HepG2 (cell line): ENCODE measurements at regions not wholly inside any gene's neighbourhood (a gene's known extent, or its start where the extent isn't known, plus 50 kb on each side); places are given as distances from the start of the nearest gene placed in this dataset.

Experiments
- ATAC-seq: fragments of 200-7000 bp; cut with Tn5 transposase; 3 replicates; pipeline ENCODE4 v1.9.1; 2020; ENCODE audit warnings: mild to moderate bottlenecking, moderate library complexity
- BruUV-seq: library from RNA; stranded (reverse); fragments of 400-500 nt; replicated peaks from 2 replicates; lab custom pipeline; 2021; lab: Mats Ljungman, UMichigan
- CTCF ChIA-PET: fragments of 300-600 bp; formaldehyde crosslinking; extraction: SDS; loops from one replicate; lab custom pipeline; 2021; ENCODE audit warnings: low total read pairs, inconsistent platforms, low intra/inter-chr PET ratio; lab: Yijun Ruan, JAX
- POLR2A ChIA-PET: fragments of 350-600 bp; sonication (Branson Sonifier 250); formaldehyde crosslinking; loops from one replicate; lab custom pipeline; 2020; ENCODE audit warnings: antibody characterized with exemption, inconsistent platforms; lab: Yijun Ruan, JAX
- DNase-seq: peaks from one replicate; pipeline ENCODE4 v3.0.0-alpha.2; 2015; ENCODE audit warnings: low spot score
- FAIRE-seq: peaks from 3 replicates; lab custom pipeline; 2011; peaks lifted over from hg19 to GRCh38; lab: Jason Lieb, UNC
- H2AFZ ChIP-seq: one replicate; pipeline ENCODE4 v1.6.1; 2011; ENCODE audit warnings: low read length, inconsistent platforms
- H3K27ac ChIP-seq: fragments of 300-600 bp; 3 replicates; pipeline ENCODE4 v1.8.0; 2011; ENCODE audit warnings: mixed run types, mild to moderate bottlenecking, mixed read lengths, low read length, inconsistent platforms; ENCODE audit not compliant: insufficient read depth; ENCODE audit errors: extremely low read length
- H3K27me3 ChIP-seq, 2 experiments: fragments of 200-600 bp in 1 of 2; 2 replicates in 1 of 2; 3 replicates in 1 of 2; pipeline versions ENCODE4 v1.6.0 to v1.8.0; 2011; ENCODE audit warnings: low read length in 2 of 2, mild to moderate bottlenecking in 2 of 2, moderate library complexity in 2 of 2, inconsistent platforms in 1 of 2; ENCODE audit not compliant: insufficient read depth in 2 of 2, control insufficient read depth in 1 of 2
- H3K36me3 ChIP-seq, 2 experiments: fragments of 200-600 bp in 1 of 2; replicated peaks in 1 of 2; 2 replicates in 1 of 2; 3 replicates in 1 of 2; pipeline versions ENCODE4 v1.5.1 to v1.8.0; 2011; ENCODE audit warnings: low read length in 2 of 2, inconsistent platforms in 1 of 2; ENCODE audit not compliant: insufficient read depth in 2 of 2, control insufficient read depth in 1 of 2
- H3K4me1 ChIP-seq: 2 replicates; pipeline ENCODE4 v1.5.1; 2012; ENCODE audit warnings: low read length, inconsistent platforms; ENCODE audit not compliant: insufficient read depth
- H3K4me2 ChIP-seq: 2 replicates; pipeline ENCODE4 v1.6.0; 2011; ENCODE audit warnings: low read depth, low read length, inconsistent platforms
- H3K4me3 ChIP-seq, 3 experiments: fragments of 200-600 bp in 1 of 3; sonication (generic), shearing (Covaris generic) in 1 of 3; replicated peaks in 1 of 3; 2 replicates each; pipeline ENCODE4 v1.5.1; 2011 to 2016; ENCODE audit warnings: low read length in 3 of 3, inconsistent platforms in 2 of 3, low read depth in 2 of 3, mild to moderate bottlenecking in 2 of 3, control low read depth in 1 of 3, mixed read lengths in 1 of 3; ENCODE audit not compliant: insufficient read depth in 1 of 3
- H3K79me2 ChIP-seq: one replicate; pipeline ENCODE4 v1.6.1; 2011; ENCODE audit warnings: low read length, inconsistent platforms; ENCODE audit not compliant: insufficient read depth
- H3K9ac ChIP-seq: 2 replicates; pipeline ENCODE4 v1.6.0; 2011; ENCODE audit warnings: mild to moderate bottlenecking, low read depth, low read length, inconsistent platforms; ENCODE audit not compliant: insufficient read depth
- H3K9me3 ChIP-seq: 2 replicates; pipeline ENCODE4 v1.5.1; 2012; ENCODE audit warnings: mild to moderate bottlenecking, low read length
- H4K20me1 ChIP-seq: 2 replicates; pipeline ENCODE4 v1.6.0; 2011; ENCODE audit warnings: inconsistent platforms, mild to moderate bottlenecking, low read length, moderate library complexity; ENCODE audit not compliant: insufficient read depth
- AHR ChIP-seq: IDR thresholded peaks from 2 replicates; pipeline ENCODE4 v1.6.1; 2018; ENCODE audit warnings: missing genetic modification reagents, missing compliant biosample characterization
- ATAD3A ChIP-seq: sonication (generic); formaldehyde crosslinking; IDR thresholded peaks from 2 replicates; pipeline ENCODE4 v1.4.0; 2020; ENCODE audit warnings: missing genetic modification reagents
- CEBPZ ChIP-seq: IDR thresholded peaks from 2 replicates; pipeline ENCODE4 v1.6.1; 2012; ENCODE audit warnings: low read length, improper control_type of control experiment
- MLLT10 ChIP-seq: sonication (generic); formaldehyde crosslinking; IDR thresholded peaks from 2 replicates; pipeline ENCODE4 v1.4.0; 2020; ENCODE audit warnings: missing genetic modification reagents
- ZBTB42 ChIP-seq: sonication (generic); formaldehyde crosslinking; IDR thresholded peaks from 2 replicates; pipeline ENCODE4 v1.5.0; 2020; ENCODE audit warnings: mild to moderate bottlenecking, missing genetic modification reagents
- ZBTB44 ChIP-seq: sonication (generic); formaldehyde crosslinking; IDR thresholded peaks from 2 replicates; pipeline ENCODE4 v1.4.0; 2020; ENCODE audit warnings: missing genetic modification reagents
- ZNF335 ChIP-seq: sonication (generic); formaldehyde crosslinking; IDR thresholded peaks from 2 replicates; pipeline ENCODE4 v1.4.0; 2020; ENCODE audit warnings: missing genetic modification reagents
- ZNF776 ChIP-seq: sonication (generic); formaldehyde crosslinking; IDR thresholded peaks from 2 replicates; pipeline ENCODE4 v1.4.0; 2020; ENCODE audit warnings: mild to moderate bottlenecking, missing genetic modification reagents
- WGBS: methylation state at CpG from one replicate; pipeline ENCODE4 v1.1.6; 2017; ENCODE audit warnings: low lambda C conversion rate; 5-methylcytosine and 5-hydroxymethylcytosine counted together
- in situ Hi-C: cut with HindIII; loops from 2 replicates; pipeline ENCODE4 v1.10.0; 2017; ENCODE audit warnings: low pct_unique_long_range_greater_than_20kb; ENCODE audit not compliant: extremely low pct_ligation_motif_present
- intact Hi-C: fragments of 100-400 bp; cut with micrococcal nuclease; formaldehyde crosslinking; loops from one replicate; pipeline ENCODE4 v1.10.0; 2022; ENCODE audit not compliant: unreplicated experiment

GRCh38 chr2:16241166-16242160, 301.1 kb downstream of the MYCN start:
- no peak overlapping the region for H3K9ac ChIP-seq
- H3K27ac ChIP-seq: no peak overlapping the region
- no peaks in the 10 kb centered on the region for H4K20me1 ChIP-seq
- no peak overlapping the region for H3K4me2 ChIP-seq
- CTCF ChIA-PET: no interaction called here
- no TSS peak for BruUV-seq
- no peaks in the 10 kb centered on the region; the same call in 1 of the 2 replicates for H3K4me1 ChIP-seq
- intact Hi-C loops: no loop called here
- no peak for TF ChIP-seq MLLT10
- no peak for TF ChIP-seq ZBTB44 (CRISPR knock-in tag)
- no peak for TF ChIP-seq ZNF776 (CRISPR knock-in tag)
- TF ChIP-seq ZBTB42 (CRISPR knock-in tag): no peak
- no peak for TF ChIP-seq ZNF335 (CRISPR knock-in tag)
- TF ChIP-seq CEBPZ: no peak
- no peak for TF ChIP-seq AHR (CRISPR knock-in tag)
- no peak for TF ChIP-seq ATAD3A
- TF ChIP-seq, all 625 proteins: peak for 0
- Histone ChIP-seq H3K4me3 (no peak overlapping the region), H3K79me2 (no peaks in the 10 kb centered on the region), H3K27me3 (no peaks in the 10 kb centered on the region), H2AFZ (no peak overlapping the region), H3K36me3 (no peaks in the 10 kb centered on the region), H3K9me3 (no peaks in the 10 kb centered on the region)
- WGBS: 29% methylated on average over 6 of the region's 6 CpGs
- in situ Hi-C loops: no loop called here
- POLR2A ChIA-PET: no interaction called here
- DNase-seq: no peak
- no peak for ATAC-seq
- no peak for FAIRE-seq
